Mucosa of descending colon (tissue), 3 donors: ENCODE measurements at regions not wholly inside any gene's neighbourhood (a gene's known extent, or its start where the extent isn't known, plus 50 kb on each side); places are given as distances from the start of the nearest gene placed in this dataset.

Experiments used
- ATAC-seq: fragments of 200-7000 bp; cut with Tn5 transposase; one replicate; pipeline ENCODE4 v1.9.1; 2020; ENCODE audit warnings: mild to moderate bottlenecking, moderate library complexity
- DNase-seq, 3 donors: peaks; one replicate each; pipeline ENCODE4 v3.0.0-alpha.2; 2020
- H3K36me3 ChIP-seq: fragments of 200-600 bp; one replicate; pipeline ENCODE4 v1.8.0; 2021; ENCODE audit warnings: low read depth, mild to moderate bottlenecking
- H3K4me1 ChIP-seq: fragments of 200-600 bp; one replicate; pipeline ENCODE4 v1.8.0; 2021; ENCODE audit warnings: low read depth, mild to moderate bottlenecking
- H3K4me3 ChIP-seq: fragments of 200-600 bp; one replicate; pipeline ENCODE4 v1.8.0; 2021; ENCODE audit warnings: mild to moderate bottlenecking
- H3K9me3 ChIP-seq: fragments of 200-600 bp; one replicate; pipeline ENCODE4 v1.8.0; 2021; ENCODE audit warnings: mild to moderate bottlenecking
- CTCF ChIP-seq: fragments of 200-600 bp; IDR thresholded peaks from one replicate; pipeline ENCODE4 v1.8.0; 2022; ENCODE audit warnings: antibody characterized with exemption, mild to moderate bottlenecking
- intact Hi-C, 2 donors: fragments of 100-400 bp; cut with DNase I in 1 of 2; cut with micrococcal nuclease in 1 of 2; formaldehyde crosslinking; loops; one replicate each; pipeline versions ENCODE4 v1.11.0 to v1.11.1; 2022; cut with DNase I, micrococcal nuclease
- donor health status: DM: no; HTN: no; CAD: no; lungs with moderate emphysema.
- donor health status: DM: no; HTN: no; CAD: no.
- donor health status: DM: no; HTN: yes; CAD: no.

GRCh38 chr2:66696886-66697285 lies 262.0 kb downstream of the MEIS1 start:
- TF ChIP-seq CTCF: no peak
- Histone ChIP-seq H3K9me3 (no peaks in the 10 kb centered on the region), H3K4me1 (peaks cover 5% of the 10 kb centered on the region), H3K4me3 (no peak overlapping the region), H3K36me3 (no peaks in the 10 kb centered on the region)
- DNase-seq: no peak
- intact Hi-C loops: no loop called here
- no peak for ATAC-seq

- H3K4me3 ChIP-seq: no peak overlapping the region
- H3K36me3 ChIP-seq: no peaks in the 10 kb centered on the region
- ATAC-seq: no peak
- intact Hi-C loops: no loop called here
- DNase-seq: no peak
- H3K4me1 ChIP-seq: peaks cover 5% of the 10 kb centered on the region
- TF ChIP-seq CTCF: no peak
- H3K9me3 ChIP-seq: no peaks in the 10 kb centered on the region
Observed at GRCh38 chr2:66697366-66697765, 262.4 kb downstream of the MEIS1 start.

- H3K4me1 ChIP-seq: peaks cover 5% of the 10 kb centered on the region
- intact Hi-C loops: no loop called here
Observed at GRCh38 chr2:66698091-66698490, 263.2 kb downstream of the MEIS1 start.

GRCh38 chr2:66698576-66699239 lies 263.8 kb downstream of the MEIS1 start:
- H3K9me3 ChIP-seq: no peaks in the 10 kb centered on the region
- H3K36me3 ChIP-seq: no peaks in the 10 kb centered on the region
- ATAC-seq (no peak), DNase-seq (no peak)
- intact Hi-C loops: no loop called here
- peaks cover 5% of the 10 kb centered on the region for H3K4me1 ChIP-seq
- TF ChIP-seq CTCF: no peak
- H3K4me3 ChIP-seq: no peak overlapping the region

More at GRCh38 chr2:66698091-66698490, 263.2 kb downstream of the MEIS1 start:
- no peak overlapping the region for H3K4me3 ChIP-seq
- no peaks in the 10 kb centered on the region for H3K9me3 ChIP-seq
- ATAC-seq (no peak), DNase-seq (no peak)
- no peak for TF ChIP-seq CTCF
- no peaks in the 10 kb centered on the region for H3K36me3 ChIP-seq

- H3K36me3 ChIP-seq: no peaks in the 10 kb centered on the region
- no peak for TF ChIP-seq CTCF
- intact Hi-C loops: no loop called here
Observed at GRCh38 chr2:66699416-66699792, 264.5 kb downstream of the MEIS1 start.

More at GRCh38 chr2:66699416-66699792, 264.5 kb downstream of the MEIS1 start:
- peaks cover 5% of the 10 kb centered on the region for H3K4me1 ChIP-seq
- no peaks in the 10 kb centered on the region for H3K9me3 ChIP-seq
- no peak for DNase-seq
- H3K4me3 ChIP-seq: no peak overlapping the region
- no peak for ATAC-seq
